ENCODE measurements at regions not wholly inside any gene's neighbourhood (a gene's known extent, or its start where the extent isn't known, plus 50 kb on each side); places are given as distances from the start of the nearest gene placed in this dataset.
"Not testable (repeated sequence)": the region's sequence is repeated elsewhere in the genome, so short reads cannot be mapped to it uniquely, and the experiment has no call there.

DNA sequence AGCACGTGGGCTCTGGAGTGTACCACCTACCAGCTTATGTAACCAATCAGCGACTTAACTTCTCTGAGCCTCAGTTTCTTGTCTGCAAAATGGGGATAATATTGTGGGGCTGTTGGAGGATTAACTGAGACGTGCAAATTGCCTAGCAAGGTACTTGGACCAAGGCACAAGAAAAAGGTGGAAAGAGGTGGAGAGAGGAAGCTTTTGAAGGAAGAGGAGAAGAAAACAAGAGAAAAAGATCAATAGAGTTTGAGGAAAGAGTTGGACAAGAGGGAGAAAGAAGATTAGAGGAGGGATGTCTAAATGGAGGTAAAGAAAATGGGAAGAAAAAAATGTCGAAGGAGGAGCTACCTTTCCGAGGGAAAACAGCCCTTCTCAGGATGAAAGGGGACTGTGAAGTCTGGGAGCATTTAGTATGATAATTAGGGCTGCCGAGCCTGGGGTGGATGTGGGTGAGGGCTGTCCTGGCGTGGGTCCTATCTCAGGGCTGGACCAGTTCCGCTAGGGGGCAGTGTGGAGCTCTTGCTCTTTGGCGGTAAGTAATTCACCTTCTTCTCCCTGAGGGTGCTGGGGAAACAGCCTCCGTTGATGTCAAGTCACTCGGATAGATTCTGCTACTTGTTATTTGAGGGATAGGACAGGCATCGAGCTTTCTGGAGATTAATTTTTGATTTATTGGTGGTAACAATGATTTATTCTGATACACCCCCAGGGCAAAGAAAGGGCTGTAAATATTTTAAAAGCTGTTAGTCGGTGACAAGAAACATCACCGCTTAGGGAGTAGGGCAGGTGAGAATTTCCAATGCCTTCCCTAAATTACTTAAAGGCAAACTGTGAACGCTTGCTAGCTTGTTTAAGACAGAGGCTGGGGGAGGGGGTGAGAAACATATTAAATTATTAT lies 79.0 kb upstream of the NFASC start:
- no peaks in the 10 kb centered on the region for H3K36me3 Mint-ChIP-seq
- peaks cover 0 to 3% (median 0%) of the 10 kb centered on the region in 7 donors for H3K9me3 Mint-ChIP-seq
- peak overlapping the region in 2 of 6 donors; percentile 5 to 51 for H3K27ac Mint-ChIP-seq
- peak; percentile 91 to 92 for ATAC-seq (ENCODE audit: low read depth in 2 of 2)
- H3K4me1 Mint-ChIP-seq, result peaks cover 0 to 8% (median 0%) of the 10 kb centered on the region in 3 donors
- peak; percentile 65 for DNase-seq
- peaks cover 30 to 42% (median 34%) of the 10 kb centered on the region in 3 donors for H3K27me3 Mint-ChIP-seq
- H3K4me3 Mint-ChIP-seq, result no peak overlapping the region

DNA sequence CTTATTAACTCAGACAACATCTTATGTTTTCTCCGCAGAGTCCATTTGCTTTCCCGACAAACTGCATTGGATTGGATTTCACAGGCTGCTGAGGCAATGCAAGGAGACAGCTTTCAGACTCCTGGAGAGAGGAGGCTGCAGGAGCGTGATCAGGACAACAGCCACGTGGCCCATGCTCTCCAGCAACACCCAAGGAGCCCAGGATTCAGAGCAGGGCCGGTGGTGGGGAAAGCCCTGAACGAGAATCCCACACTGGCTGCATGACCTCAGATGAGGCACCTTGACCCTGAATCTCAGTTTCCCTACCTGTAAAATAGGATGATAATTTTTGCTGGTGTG lies 78.3 kb upstream of the NFASC start:
- Mint-ChIP-seq H3K4me1 (peaks cover 0 to 8% (median 0%) of the 10 kb centered on the region in 3 donors), H3K9me3 (peaks cover 0 to 6% (median 0%) of the 10 kb centered on the region in 7 donors), H3K27me3 (peaks cover 30 to 35% (median 30%) of the 10 kb centered on the region in 3 donors), H3K36me3 (peaks cover 0 to 2% of the 10 kb centered on the region in 2 donors), H3K4me3 (no peak overlapping the region), H3K27ac (no peak overlapping the region)
- no peak for DNase-seq
- no peak for ATAC-seq (ENCODE audit: low read depth in 2 of 2)

DNA sequence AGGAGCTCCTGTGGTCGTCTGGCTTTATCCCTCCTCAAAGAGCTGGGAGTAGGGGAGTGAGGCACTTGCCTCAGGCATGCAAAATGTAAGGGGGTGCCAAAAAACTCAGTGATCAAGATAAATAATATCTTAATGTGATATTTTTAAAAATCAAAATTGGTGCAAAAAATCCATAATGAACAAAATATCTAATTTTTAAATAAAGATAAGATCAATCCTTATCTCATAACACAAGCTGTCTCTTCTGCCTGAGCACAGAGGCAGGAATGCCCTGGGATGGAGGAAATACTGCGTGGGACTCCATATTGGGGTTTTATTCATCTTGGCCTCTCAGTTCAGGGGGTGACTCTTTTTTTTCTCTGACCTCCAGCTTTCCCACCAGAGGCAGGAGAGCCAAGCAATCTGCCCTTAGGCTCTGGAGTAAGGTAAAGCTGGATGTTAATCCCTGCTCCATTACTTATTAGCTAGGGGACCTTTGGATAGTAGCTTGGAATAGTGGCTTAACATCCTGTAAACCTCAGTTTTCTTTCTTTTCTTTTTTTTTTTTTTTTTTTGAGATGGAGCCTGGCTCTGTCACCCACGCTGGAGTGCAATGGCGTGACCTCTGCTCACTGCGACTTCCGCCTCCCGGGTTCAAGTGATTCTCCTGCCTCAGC lies 77.3 kb upstream of the NFASC start:
- Mint-ChIP-seq H3K36me3 (peaks cover 0 to 5% of the 10 kb centered on the region in 2 donors), H3K27me3 (peaks cover 21 to 26% (median 25%) of the 10 kb centered on the region in 3 donors), H3K4me1 (peaks cover 0 to 8% (median 0%) of the 10 kb centered on the region in 3 donors), H3K4me3 (no peak overlapping the region), H3K27ac (no peak overlapping the region), H3K9me3 (peaks cover 0 to 8% (median 0%) of the 10 kb centered on the region in 7 donors)
- no peak for DNase-seq
- no peak for ATAC-seq (ENCODE audit: low read depth in 2 of 2)

DNA sequence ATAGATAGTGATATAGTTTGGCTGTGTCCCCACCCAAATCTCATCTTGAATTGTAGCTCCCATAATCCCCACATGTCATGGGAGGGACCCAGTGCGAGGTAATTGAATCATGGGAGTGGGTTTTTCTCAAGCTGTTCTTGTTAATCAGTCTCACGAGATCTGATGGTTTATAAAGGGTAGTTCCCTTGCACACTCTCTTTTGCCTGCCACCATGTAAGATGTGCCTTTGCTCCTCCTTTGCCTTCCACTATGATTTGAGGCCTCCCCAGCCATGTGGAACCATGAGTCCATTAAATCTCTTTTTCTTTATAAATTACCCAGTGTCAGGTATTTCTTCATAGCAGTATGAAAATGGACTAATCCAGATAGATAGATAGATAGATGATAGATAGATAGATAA lies 73.8 kb upstream of the NFASC start:
- not testable (repeated sequence) for H3K9me3 Mint-ChIP-seq; H3K27ac Mint-ChIP-seq; H3K4me1 Mint-ChIP-seq; DNase-seq; H3K36me3 Mint-ChIP-seq; ATAC-seq (ENCODE audit: low read depth in 2 of 2); H3K27me3 Mint-ChIP-seq; H3K4me3 Mint-ChIP-seq

DNA sequence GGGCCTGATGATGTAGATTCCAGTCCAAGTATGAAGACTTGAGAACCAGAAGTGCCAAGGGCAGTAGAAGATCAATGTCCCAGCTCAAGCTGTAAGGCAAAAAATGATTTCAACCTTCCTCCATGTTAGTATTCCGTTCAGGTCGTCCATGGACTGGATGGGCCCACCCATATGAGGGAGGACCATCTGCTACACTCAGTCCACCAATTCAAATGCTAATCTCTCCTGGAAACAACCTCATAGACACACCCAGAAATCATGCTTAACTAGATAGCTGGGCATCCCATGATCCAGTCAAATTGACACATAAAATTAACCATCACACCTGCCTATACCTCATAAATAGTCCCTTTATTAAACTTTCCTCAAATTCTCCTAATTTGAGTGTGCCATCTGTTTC lies 73.3 kb upstream of the NFASC start:
- peaks cover 6 to 8% (median 8%) of the 10 kb centered on the region in 3 donors for H3K27me3 Mint-ChIP-seq
- peaks cover 0 to 8% (median 0%) of the 10 kb centered on the region in 7 donors for H3K9me3 Mint-ChIP-seq
- ATAC-seq (ENCODE audit: low read depth in 2 of 2) (no peak), DNase-seq (no peak)
- no peak overlapping the region for H3K4me3 Mint-ChIP-seq
- peak overlapping the region in 1 of 6 donors; percentile 29 for H3K27ac Mint-ChIP-seq
- H3K4me1 Mint-ChIP-seq, result peaks cover 0 to 6% (median 0%) of the 10 kb centered on the region in 3 donors
- peaks cover 0 to 5% of the 10 kb centered on the region in 2 donors for H3K36me3 Mint-ChIP-seq

DNA sequence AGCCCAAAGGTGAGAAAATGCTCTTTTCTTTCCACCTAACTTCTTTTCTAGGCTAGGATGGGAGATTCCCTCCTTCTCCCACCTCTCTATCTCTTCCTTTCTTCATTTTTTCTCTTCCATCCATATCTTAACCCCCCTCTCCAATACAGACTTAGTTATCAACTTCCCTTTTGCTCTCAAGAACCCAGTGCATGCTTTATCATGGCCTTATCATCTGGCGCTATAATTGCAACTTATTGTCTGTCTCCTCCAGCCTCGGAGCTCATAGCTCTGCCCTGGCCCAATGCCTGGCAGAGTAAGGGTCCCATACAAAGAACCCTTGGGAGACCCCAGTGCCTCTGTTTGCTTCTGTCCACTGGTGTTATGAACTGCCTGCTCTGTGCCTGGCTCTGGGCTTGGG lies 71.0 kb upstream of the NFASC start:
- peaks cover 11 to 19% (median 13%) of the 10 kb centered on the region in 3 donors for H3K4me1 Mint-ChIP-seq
- DNase-seq, result no peak
- no peak for ATAC-seq (ENCODE audit: low read depth in 2 of 2)
- H3K27me3 Mint-ChIP-seq, result peaks cover 4 to 8% (median 8%) of the 10 kb centered on the region in 3 donors
- H3K27ac Mint-ChIP-seq, result no peak overlapping the region
- H3K9me3 Mint-ChIP-seq, result peaks cover 0 to 8% (median 0%) of the 10 kb centered on the region in 7 donors
- H3K4me3 Mint-ChIP-seq, result no peak overlapping the region
- peaks cover 0 to 5% of the 10 kb centered on the region in 2 donors for H3K36me3 Mint-ChIP-seq

DNA sequence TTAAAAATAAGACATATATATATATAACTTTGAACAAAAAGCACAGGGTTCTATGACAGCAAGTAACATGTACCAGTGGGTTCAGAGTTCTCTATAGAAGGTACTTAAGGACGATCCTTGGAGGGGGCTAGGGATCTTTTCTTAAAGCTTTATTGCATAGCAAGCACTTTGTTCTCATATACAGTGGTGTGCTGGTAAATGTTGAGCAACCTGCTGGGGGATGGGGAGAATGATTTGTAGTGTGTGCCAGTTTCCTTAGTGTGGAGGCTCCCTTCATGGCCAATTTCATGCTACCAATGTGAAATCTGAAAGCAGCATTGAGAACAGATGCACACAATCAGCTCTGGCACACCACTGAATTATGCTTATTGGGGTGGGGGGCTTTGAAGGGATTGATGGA lies 69.5 kb upstream of the NFASC start:
- Mint-ChIP-seq H3K4me1 (peaks cover 11 to 19% (median 13%) of the 10 kb centered on the region in 3 donors), H3K27me3 (peaks cover 0 to 8% (median 8%) of the 10 kb centered on the region in 3 donors), H3K4me3 (no peak overlapping the region), H3K27ac (no peak overlapping the region), H3K9me3 (peaks cover 0 to 8% (median 0%) of the 10 kb centered on the region in 7 donors), H3K36me3 (peaks cover 0 to 5% of the 10 kb centered on the region in 2 donors)
- no peak for ATAC-seq (ENCODE audit: low read depth in 2 of 2)
- DNase-seq, result no peak

DNA sequence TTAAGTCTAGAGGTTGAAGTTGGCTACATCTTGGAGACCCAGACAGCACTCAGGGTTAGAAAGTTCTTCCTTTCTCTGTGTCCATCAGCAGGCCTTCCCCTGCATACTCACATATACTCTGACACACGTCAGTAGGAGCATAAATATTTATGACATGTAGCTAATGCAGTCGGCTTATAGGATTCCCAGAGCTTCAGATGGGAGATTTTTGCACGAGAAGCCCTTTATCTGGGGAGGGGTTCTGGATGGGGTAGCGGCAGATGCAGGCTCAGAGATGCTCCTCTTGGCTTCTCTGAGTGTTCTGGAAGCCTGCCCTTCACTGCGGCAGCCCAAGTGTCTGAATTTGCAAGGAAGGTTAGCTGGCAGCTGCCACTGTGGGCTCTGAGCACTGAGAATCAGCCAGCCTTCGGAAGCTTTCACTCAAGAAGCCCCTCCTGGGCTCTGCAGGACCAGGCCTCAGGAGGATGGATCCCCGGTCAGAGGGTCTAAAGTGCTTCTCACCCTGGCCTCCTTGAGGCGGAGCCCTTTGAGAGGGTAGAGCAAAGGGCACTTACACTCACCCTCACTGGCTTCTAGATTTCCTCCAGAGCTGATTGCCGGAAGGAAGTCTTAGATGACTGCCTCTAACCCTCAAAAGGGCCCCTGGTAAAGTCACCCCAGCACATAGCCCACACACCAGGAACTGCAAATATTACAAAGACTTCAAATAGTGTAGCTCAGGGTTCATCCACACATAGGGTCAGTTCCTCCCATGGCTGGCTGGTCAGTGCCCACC lies 68.1 kb upstream of the NFASC start:
- peaks cover 0 to 1% of the 10 kb centered on the region in 2 donors for H3K36me3 Mint-ChIP-seq
- peak in 1 of 2 donors; percentile 10 for ATAC-seq (ENCODE audit: low read depth in 2 of 2)
- peak overlapping the region in 3 of 6 donors; percentile 55 to 83 (median 75) for H3K27ac Mint-ChIP-seq
- H3K27me3 Mint-ChIP-seq, result peaks cover 0 to 8% (median 8%) of the 10 kb centered on the region in 3 donors
- peak; percentile 8 for DNase-seq
- peak overlapping the region in 5 of 8 donors; percentile 38 to 79 (median 47) for H3K4me3 Mint-ChIP-seq
- H3K4me1 Mint-ChIP-seq, result peaks cover 18 to 29% (median 19%) of the 10 kb centered on the region in 3 donors
- no peaks in the 10 kb centered on the region for H3K9me3 Mint-ChIP-seq

DNA sequence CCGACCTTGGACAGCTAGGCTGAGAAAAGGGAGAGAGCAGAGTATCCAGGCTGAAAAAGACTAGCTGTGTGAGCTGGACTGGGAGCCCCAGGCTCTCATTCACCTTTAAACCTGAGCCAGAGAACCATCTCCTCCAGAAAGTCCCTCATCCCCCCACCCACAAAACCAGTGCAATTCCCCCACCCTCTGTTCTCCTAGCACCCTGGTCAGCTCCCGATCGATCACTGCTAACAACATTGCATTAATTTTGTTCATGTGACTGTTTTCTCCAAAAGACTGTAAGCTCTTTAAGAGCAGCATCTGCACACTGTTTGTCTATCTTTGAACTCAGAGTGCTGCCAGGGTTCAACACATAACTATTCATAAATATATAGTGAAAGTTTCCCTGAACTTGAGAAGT lies 67.1 kb upstream of the NFASC start:
- ATAC-seq (ENCODE audit: low read depth in 2 of 2), result no peak
- Mint-ChIP-seq H3K27ac (peak overlapping the region in 2 of 6 donors; percentile 69 to 70), H3K4me3 (peak overlapping the region in 3 of 8 donors; percentile 14 to 47 (median 26)), H3K9me3 (no peaks in the 10 kb centered on the region), H3K36me3 (no peaks in the 10 kb centered on the region), H3K4me1 (peaks cover 18 to 29% (median 19%) of the 10 kb centered on the region in 3 donors), H3K27me3 (peaks cover 0 to 8% (median 8%) of the 10 kb centered on the region in 3 donors)
- no peak for DNase-seq

DNA sequence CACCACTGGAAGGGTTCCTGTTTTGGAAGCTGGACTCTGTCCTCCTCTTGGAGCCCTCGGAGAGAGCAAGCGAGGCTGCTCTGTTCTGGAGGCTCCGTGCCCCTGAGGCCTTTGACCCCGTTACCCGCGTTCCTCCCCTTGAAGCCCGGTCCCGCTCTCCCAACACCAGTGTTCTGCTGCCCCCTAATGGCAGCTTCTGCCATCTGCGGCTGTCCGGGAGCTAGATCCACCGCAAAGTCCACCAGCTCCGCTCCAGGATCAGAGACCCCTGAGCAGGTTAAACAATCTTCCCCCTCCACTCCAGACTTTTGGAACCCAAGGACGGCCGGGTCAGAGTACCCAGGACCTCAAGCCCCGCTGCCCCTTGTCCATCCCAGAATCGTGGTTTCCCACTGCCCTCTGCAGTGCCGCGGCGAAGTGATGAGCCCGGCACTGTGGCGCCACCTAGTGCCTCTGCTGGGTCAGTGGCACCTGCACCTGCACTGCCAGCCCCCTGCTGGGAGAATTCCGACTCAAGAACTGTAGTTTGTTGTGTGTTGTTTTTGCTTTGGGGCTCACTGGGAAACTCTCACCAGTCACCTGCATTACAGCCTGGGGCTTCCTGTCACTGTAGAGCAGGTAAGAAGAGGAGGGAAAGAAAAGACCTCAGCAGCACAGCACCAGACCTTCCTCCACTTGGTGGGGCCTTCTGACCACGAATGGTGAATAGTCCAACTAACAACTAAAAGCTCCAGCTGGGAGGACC lies 63.5 kb upstream of the NFASC start:
- Mint-ChIP-seq H3K9me3 (no peaks in the 10 kb centered on the region), H3K4me3 (peak overlapping the region; percentile 65 to 99 (median 93)), H3K27ac (peak overlapping the region; percentile 29 to 97 (median 86)), H3K36me3 (no peaks in the 10 kb centered on the region), H3K4me1 (peaks cover 18 to 25% (median 19%) of the 10 kb centered on the region in 3 donors), H3K27me3 (no peaks in the 10 kb centered on the region)
- ATAC-seq (ENCODE audit: low read depth in 2 of 2) (peak; percentile 92 to 93), DNase-seq (peak; percentile 88)

DNA sequence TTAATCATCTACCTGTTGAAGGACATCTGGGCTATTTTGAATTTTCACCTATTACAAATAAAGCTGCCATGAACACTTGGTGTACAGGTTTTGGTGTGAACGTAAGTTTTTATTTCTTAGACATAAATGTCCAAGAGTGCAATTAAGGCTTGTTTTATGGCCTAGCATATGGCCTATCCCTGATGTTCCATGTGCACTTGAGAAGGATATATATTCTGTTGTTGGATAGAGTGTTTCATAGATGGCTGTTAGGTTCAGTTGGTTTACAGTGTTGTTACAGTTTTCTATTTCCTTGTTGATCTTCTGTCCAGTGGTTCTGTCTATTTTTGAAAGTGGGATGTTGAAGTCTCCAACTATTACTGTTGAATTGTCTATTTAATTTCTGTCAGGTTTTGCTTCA lies 61.2 kb upstream of the NFASC start:
- H3K4me3 Mint-ChIP-seq, result no peak overlapping the region
- DNase-seq (no peak), ATAC-seq (ENCODE audit: low read depth in 2 of 2) (no peak)
- peaks cover 6 to 9% (median 7%) of the 10 kb centered on the region in 3 donors for H3K4me1 Mint-ChIP-seq
- H3K36me3 Mint-ChIP-seq, result no peaks in the 10 kb centered on the region
- peaks cover 7 to 17% (median 17%) of the 10 kb centered on the region in 3 donors for H3K27me3 Mint-ChIP-seq
- no peaks in the 10 kb centered on the region for H3K9me3 Mint-ChIP-seq
- no peak overlapping the region for H3K27ac Mint-ChIP-seq

DNA sequence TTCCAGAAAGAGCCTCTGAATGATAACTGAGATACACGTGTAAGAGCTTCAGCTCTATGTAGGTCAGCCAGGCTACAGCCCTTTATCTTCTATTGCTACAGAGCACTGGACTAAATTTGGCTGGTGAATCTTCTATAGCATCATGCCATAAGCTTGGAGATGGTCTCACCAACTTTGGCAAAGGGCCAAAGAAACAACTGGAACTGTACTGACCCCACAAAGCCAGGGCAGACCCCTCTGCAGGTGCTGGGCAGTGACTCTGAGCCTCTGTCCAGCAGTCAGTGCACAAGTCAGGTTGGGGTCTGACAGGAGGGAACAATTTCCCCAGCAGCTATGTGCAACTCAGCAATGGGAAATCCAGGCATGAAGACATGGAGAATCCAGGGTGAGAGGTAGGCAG lies 57.8 kb upstream of the NFASC start:
- Mint-ChIP-seq H3K27ac (no peak overlapping the region), H3K36me3 (no peaks in the 10 kb centered on the region), H3K27me3 (peaks cover 19 to 40% (median 37%) of the 10 kb centered on the region in 3 donors), H3K9me3 (no peaks in the 10 kb centered on the region), H3K4me3 (no peak overlapping the region), H3K4me1 (no peaks in the 10 kb centered on the region)
- no peak for DNase-seq
- ATAC-seq (ENCODE audit: low read depth in 2 of 2), result no peak
